PC-9 (cell line): ENCODE measurements at regions not wholly inside any gene's neighbourhood (a gene's known extent, or its start where the extent isn't known, plus 50 kb on each side); places are given as distances from the start of the nearest gene placed in this dataset.

Experiments
- EZH2 ChIP-seq: fragments of 200-600 bp; sonication (generic); IDR thresholded peaks from 2 replicates; pipeline ENCODE4 v1.8.0; 2017; ENCODE audit warnings: antibody characterized with exemption, low read depth
- TF ChIP-seq, protein P1 (sequence below): fragments of 200-600 bp; sonication (generic); conservative IDR thresholded peaks from 2 replicates; pipeline ENCODE4 v1.6.1; 2017; ENCODE audit warnings: mixed run types, antibody characterized with exemption, mild to moderate bottlenecking, moderate library complexity

DNA sequence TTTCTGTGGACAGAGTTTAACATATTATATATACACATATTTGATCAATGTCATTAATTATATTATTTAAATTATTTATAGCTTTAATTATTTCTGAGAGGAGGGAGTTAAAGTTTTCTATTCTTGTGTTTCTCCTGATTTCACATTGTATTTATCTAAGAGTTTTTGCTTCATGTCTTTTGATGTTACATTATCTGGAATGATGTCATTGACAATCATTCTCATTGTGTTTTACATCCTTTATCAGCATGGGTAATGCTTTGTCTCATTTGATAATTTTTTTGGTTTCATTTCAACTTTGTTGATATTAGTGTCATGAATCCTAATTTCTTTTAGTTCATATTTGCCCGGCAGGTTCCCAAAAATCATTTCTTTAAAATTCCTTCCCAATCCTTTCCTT is 56.7 kb upstream of the TOX2 start:
- TF ChIP-seq EZH2, result no peak
- TF ChIP-seq, protein P1, sequence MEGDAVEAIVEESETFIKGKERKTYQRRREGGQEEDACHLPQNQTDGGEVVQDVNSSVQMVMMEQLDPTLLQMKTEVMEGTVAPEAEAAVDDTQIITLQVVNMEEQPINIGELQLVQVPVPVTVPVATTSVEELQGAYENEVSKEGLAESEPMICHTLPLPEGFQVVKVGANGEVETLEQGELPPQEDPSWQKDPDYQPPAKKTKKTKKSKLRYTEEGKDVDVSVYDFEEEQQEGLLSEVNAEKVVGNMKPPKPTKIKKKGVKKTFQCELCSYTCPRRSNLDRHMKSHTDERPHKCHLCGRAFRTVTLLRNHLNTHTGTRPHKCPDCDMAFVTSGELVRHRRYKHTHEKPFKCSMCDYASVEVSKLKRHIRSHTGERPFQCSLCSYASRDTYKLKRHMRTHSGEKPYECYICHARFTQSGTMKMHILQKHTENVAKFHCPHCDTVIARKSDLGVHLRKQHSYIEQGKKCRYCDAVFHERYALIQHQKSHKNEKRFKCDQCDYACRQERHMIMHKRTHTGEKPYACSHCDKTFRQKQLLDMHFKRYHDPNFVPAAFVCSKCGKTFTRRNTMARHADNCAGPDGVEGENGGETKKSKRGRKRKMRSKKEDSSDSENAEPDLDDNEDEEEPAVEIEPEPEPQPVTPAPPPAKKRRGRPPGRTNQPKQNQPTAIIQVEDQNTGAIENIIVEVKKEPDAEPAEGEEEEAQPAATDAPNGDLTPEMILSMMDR, result no peak
